Stimulated activated CD4-positive, alpha-beta T cell treated with anti-CD3 and anti-CD28 coated beads, Interleukin-15, amount 100 ng/mL, for 1 hour (primary cell): ENCODE measurements at regions not wholly inside any gene's neighbourhood (a gene's known extent, or its start where the extent isn't known, plus 50 kb on each side); places are given as distances from the start of the nearest gene placed in this dataset.
"Not testable (repeated sequence)": the region's sequence is repeated elsewhere in the genome, so short reads cannot be mapped to it uniquely, and the experiment has no call there.

Experiments used
- DNase-seq, 2 donors: peaks; one replicate each; pipeline ENCODE4 v3.0.0-alpha.2; 2020; ENCODE audit warnings: low read depth in 1 of 2, low spot score in 1 of 2

DNA sequence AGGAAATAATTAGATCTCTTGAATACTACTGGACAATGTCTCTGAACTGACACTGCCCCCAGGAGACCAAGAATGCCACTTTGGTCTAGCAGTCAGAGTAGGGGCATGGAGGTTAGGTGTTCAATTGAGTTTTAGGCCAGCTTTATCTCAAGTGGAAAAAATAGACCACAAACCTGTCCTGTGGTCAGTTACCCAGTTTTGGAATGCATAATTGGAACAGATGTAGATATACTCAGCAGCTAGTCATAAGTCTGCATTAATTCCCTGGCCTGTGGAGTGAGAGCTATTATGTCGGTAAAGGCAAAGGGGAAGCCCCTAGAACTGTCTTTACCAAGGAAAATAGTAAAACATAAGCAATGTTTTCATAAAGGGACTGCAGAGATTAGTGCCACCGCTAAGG is 587.7 kb downstream of the GLUD2 start:
- DNase-seq = no peak

DNA sequence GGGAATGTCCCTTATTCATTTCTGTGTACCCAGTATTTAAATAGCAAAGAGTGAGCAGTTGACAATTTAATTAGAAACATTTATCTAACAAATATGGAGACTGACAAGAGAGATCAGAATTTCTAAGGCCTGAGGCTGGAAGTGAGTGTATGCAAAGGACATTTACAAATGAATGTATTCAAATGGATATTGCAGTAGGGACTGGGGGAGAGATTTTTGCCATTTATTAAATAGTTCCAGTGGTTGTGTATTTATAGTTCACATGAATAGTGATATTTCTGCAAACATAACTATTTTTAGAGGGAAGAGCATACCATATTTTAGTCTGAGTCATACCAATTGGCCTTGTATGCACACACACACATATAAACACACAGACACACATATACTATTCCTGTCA is 592.4 kb downstream of the GLUD2 start:
- DNase-seq = no peak

DNA sequence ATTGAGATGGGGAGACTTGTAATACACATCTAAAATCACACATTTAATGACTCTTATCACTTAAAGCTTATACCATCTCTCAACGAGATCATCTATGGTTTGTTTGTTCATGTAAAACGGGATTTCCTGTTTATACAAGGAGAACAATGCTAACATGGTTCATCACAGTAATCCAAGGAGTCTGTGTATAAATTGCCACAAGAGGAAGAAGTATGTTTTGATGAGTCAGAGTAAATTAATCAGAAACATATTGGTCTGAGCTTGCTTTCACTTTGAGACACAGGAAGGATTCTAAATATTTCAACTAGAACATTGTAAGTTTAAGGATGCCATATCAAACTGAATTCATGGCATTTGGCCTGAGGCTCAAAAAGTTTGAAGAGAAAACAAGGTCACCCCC is 594.1 kb downstream of the GLUD2 start:
- no peak for DNase-seq

DNA sequence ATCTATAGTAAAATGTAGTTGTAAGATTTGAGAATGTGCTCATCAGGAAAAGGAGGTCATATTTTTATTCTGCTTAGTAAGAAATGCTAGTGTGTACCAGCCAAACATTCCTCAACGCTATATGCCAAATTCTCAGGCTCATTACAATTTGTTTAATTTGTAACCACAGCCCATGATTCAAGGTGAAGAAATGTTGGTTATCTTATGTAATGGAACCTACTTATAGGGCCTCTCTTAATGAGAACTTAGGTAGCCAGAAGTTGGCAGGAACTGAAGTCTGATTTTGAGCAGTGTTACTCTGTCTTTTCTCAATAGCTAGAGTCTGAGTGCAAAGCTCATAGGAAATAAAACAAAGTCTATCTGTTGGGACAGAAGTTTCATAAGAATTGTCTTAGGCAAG is 595.0 kb downstream of the GLUD2 start:
- no peak for DNase-seq

DNA sequence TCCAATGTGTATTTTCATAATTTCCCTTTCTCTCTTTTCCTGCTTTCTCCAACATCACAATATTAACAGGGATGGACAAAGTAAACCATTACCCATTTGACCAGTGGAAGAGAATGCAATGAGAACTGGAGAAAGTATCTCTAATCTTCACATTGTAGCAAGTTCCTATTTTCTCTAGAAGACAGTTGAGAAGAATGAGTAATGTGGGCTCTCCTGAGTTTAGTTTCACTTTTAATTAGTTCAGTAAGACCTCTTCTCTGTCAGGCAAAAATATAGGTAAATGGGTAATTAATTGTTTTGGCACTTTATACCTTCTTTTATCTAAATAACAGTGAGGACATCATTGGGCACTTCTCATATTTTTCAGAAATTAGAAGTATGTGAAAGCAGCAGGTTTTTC is 602.0 kb downstream of the GLUD2 start:
- no peak for DNase-seq

DNA sequence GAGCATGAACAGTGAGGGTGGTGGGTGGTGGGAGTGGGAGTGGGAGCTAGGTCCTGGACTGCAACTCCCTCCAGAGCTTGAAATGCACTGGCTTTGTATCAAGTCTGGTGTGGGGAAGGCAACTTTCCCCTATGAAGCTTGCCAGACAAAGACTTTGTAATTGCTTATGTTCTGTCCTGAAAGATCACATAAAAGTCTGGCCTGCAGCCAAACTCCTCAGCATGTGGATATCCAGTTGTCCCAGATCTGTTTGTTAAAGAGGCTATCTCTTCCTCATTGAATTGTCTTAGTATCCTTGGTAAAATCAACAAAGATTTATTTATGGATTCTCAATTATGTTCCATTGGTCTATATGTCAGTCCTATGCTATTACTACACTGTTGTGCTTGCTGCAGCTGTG is 607.9 kb downstream of the GLUD2 start:
- no peak for DNase-seq

DNA sequence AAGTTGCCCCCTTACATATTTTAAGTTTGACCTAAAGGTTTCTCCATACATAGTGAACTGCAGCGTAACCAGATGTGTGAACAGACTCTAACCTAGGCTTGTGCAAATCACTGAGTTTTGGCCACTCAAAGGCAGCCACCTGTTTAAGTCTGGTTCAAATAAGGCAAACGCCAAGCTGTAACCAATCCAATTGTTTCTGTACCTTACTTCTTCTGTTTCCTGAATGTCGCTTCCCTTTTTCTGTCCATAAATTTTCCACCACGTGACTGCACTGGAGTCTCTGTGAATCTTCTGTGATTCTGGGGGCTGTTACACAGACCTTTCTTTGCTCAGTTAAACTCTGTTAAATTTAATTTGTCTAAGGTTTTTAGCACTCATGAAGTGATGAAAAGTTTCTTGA is 618.8 kb downstream of the GLUD2 start:
- DNase-seq = no peak

DNA sequence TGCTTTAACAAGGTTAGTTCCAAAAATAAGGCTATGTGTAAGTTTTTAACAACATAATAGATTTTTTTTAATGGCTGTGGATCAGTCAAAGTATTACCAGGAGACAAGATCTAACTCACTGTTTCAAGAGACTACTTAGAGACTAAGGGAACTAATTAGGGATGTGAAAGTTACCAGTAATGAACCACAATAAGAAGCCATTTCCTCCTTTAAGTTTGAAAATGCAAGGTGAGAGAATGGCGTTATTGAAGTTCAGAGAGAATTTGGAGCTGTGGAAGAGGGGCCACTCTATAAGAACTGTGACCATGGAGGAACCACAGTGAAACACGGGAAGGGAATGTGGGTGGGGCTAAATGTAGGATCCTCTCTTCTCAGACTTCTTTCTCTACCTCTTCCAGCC is 624.2 kb downstream of the GLUD2 start:
- no peak for DNase-seq

DNA sequence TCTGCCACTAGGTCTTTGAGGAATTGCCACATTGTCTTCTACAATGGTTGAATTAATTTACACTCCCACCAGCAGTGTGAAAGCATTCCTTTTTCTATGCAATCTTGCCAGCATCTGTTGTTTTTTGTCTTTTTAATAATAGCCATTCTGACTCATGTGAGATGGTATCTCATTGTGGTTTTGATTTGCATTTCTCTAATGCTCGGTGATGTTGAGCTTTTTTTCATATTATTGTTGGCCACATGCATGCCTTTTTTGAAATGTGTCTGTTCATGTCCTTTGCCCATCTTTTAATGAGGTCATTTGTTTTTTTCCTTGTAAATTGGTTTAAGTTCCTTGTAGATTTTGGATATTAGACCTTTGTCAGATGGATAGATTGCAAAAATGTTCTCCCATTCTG is 661.8 kb downstream of the GLUD2 start:
- DNase-seq = not testable (repeated sequence)

DNA sequence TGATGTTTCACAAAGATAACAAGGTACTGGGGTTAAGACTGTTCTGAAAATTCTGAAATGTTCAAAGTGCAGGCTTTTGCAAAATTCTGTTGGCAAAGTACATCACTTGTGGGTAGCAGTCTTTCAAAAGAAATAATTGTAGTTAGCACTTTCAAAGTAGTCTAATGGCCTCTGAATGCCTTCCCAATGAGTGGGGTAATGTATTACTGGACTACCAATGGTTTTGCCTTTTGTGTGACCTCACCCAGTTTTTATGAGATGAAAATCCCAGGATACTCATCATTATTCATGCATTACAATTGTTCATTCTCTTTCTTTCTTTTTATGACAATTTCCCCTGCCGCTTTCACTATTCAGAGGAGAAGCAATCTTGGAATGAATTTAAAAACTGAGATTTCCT is 686.1 kb downstream of the GLUD2 start:
- DNase-seq = no peak

DNA sequence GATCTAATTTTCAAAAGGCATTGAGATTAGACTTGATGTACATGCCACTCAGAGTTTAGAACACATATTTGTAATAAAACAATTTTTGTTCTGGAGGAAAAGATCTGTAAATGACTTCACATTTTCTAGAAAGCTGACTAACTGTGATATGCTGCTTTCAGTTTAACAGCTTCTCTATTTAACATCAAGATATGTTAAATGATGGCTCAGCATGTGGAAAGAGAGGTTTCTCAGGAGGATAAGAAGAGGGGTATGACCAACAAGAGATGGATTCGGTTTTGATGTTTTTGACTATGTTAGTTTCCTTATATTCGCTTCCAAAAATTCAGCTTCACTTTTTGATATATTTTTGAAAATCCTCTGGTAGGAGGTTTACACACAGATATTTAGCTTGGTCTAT is 698.7 kb downstream of the GLUD2 start:
- DNase-seq = no peak

DNA sequence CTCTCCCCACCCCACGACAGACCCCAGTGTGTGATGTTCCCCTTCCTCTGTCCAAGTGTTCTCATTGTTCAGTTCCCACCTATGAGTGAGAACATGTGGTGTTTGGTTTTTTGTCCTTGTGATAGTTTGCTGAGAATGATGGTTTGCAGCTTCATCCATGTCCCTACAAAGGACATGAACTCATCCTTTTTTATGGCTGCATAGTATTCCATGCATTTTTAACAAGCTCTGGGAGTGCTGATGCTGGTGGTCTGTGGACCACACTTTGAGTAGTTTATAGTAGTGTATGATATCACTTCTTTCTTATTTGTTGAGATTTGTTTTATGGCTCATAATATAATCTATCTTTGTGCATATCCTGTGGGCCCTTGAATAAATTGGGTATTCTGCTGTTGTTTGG is 706.2 kb downstream of the GLUD2 start:
- not testable (repeated sequence) for DNase-seq

DNA sequence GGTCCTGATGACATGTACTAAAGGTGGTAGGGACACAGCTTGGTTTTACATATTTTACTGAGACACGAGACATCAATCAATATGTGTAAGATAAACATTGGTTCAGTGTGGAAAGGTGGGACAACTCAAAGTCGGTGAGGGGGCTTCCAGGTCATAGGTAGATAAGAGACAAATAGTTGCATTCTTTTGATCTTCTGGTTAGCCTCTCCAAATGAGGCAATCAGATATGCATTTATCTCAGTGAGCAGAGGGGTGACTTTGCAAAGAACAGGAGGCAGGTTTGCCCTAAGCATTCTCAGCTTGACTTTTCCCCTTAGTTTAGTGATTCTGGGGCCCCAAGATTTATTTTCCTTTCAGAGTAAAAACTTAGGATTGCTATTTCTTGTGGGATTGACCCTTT is 706.9 kb downstream of the GLUD2 start:
- no peak for DNase-seq

DNA sequence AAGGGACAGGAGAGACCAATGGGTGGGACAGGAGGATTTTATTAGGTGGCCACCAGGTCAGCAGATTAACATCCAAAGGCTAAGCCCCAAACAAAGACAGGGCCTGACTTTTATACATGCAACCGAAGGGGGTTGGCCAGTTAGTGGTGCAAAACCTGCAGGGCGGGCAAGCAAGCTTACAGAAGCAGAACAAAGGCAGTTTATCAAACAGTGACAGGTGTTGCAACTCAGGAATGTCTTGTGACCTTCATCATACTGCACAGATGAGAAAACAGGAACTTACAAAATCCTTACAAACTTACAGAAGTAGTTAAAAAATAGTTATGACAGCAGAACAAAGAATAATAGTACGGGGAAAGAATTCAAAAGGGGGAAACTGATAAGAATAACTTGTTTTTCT is 708.1 kb downstream of the GLUD2 start:
- DNase-seq = no peak

DNA sequence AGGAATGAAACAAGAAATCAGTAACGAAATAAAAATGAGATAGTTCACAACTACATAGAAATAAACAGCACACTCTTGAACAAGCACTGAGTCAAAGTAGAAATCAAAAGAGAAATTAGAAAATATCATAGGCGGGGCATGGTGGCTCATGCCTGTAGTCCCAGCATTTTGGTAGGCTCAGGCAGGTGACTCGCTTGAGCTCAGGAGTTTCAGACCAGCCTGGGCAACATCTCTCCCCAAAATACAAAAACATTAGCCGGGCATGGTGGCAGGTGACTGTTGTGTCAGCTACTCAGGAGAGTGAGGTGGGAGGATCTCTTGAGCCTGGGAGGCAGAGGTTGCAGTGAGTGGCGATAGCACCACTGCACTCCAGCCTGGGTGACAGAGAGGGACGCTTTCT is 714.4 kb downstream of the GLUD2 start:
- no peak for DNase-seq

DNA sequence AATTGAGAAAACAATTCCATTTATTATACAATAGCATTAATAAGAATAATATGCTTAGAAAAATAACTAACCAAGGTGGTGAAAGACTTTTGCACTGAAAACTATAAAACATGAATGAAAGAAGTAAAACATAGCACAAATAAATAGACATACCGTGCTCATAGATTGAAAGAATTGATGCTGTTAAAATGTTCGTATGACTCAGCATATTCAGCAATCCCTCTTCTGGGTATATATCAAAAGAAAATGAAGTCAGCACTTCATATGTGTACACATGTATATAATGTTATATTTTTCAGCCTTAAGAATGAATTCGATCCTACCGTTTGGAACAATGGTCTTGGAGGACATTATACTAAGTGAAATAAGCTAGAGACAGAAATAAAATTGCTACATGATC is 716.3 kb downstream of the GLUD2 start:
- DNase-seq = no peak

DNA sequence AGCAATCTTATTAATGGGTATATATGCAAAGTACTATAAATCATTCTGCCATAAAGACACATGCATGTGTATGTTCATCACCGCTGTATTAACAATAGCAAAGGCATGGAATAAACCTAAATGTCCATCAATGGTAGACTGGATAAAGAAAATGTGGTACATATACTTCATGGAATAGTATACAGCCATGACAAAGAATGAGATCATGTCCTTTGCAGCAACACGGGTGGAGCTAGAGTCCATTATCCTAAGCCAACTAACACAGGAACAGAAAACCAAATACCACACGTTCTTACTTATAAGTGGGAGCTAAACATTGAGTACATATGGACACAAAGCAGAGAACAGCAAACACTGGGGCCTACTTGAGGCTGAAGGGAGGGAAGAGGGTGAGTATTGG is 720.8 kb downstream of the GLUD2 start:
- not testable (repeated sequence) for DNase-seq

DNA sequence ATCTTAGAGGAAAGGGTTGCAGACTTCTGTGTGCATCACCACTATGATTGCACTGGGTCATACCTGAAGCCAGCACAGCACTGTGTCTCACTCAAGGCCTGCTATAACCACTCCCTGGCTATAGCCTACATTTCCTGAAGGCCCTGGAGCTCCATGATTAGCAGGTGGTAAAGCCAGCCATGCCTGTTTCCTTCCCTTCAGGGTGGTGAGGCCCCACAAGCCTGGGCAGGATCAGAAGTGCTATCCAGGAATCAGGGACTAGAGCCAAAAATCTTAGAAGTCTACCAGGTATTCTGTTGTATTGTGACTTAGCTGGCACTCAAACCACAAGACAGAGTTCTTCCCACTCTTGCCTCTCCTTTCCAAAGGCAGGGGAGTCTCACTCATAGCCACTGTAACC is 734.6 kb downstream of the GLUD2 start:
- DNase-seq = no peak

DNA sequence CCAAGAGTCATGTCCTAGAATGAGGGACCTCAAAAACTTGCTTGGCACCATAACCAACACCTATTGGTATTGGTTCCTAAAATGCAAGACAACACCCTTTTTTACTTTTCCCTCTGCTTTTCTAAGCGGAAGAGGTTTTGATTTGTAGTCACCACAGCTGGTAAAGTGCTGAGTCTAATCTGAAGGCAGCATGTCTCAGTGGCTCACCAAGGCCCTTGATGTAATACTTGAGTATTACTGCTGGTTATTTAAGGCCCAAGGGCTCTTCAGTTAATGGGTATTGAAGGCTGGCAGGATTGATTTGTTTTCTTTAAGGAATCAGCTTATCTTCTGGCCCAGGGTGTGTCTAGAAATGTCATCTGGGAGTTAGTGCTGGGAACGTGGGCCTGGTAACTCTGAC is 735.1 kb downstream of the GLUD2 start:
- DNase-seq = no peak

DNA sequence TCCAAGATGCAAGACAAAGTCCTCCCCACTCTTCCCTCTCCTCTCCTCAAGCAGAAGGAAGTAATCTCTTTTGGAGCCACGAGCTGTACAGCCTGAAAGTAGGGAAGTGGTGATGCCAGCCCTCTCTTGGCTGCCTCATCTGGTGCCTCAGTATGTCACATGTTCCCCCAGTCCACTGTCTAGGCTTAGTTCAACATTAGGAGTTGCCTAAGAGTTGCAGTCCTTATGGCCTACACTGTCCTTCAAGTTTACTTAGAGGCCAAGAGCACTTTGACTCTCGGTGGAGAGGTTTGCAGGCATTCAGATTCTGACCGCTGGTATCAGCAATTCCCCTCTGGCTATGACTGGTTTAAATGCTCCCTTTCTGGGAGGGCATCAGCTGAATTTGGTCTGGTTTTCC is 735.6 kb downstream of the GLUD2 start:
- DNase-seq = no peak

DNA sequence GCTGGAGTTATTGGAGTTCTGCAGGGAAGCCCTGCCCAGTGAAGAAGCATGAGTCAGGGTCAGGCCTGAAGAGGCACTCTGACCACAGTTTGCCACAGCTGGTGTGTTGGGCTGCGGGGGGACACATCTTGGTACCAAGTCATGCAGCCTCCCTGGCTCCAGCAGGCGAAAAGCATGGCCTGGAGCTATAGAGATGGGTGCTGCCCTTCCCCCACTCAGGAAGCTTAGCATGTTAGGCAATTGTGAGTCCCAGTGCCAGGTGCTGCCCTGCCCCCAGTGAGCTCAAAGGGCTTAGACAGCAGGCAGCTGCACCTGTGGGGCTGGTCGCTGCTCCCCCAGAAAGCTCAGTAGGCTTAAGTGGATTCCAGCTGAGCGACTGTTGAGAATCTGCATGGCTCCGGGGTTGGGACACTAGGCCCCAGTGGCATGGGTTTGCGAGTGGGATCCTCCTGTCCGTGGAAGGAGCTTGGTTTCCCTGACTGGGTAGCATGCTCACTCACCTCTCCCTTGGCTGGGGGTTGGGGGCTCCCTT is 755.5 kb downstream of the GLUD2 start:
- DNase-seq = no peak

DNA sequence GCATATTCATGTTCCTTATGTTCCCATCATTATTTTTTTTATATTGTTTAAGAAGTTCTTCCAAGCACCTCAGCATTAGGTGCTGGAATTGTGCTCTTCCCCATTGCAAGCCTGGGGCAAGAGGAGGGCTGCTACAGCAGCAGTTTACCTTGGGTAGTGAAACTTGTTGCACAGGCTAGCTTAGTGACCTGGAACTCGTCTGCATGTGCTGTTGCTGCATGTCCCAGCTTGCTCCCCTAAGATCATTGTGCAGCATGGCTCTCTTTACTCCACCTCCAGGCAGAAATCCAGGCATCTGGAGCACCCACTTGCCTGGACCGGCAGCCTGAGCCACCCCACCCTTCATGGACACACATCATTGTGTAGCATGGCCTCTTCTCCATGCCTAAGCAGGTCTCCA is 776.0 kb downstream of the GLUD2 start:
- DNase-seq = no peak

DNA sequence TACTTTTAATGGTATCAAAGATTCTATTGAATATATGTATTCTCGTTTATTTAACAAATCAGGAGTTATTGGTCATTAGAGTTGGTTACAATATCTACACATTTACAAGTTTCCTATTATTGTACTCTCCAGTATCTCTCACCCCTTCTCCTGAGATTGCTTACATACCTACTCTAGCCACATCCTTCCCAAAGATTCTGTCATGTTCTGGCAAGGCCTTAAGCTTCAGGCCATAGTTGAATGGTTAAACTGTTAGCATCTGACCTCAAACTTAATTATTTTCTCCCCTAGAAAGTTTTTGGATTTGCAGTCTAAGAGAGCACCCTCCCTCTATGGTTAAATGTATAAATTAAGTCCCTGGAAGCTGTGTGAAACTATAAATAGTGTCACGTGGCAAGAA is 784.2 kb downstream of the GLUD2 start:
- DNase-seq = no peak

DNA sequence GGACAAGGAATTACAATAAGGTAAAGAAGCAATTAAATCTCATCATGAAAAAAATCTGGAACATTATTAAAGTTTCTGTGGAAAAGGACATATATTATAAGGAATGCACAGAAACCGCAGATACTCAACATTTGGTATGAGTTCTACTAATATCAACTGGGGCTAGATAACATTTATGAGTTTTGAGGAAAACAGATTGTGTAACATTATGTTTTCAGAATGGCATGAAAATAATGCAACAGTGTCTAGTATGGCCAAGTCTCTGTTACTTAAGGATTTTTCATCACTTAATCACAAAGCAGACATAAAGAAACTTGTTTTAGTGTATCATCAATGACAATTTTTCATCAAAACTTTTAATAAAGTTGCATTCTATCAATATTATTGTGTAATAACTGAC is 785.0 kb downstream of the GLUD2 start:
- no peak for DNase-seq
